Heart left ventricle (tissue), 13 donors: ENCODE measurements at regions not wholly inside any gene's neighbourhood (a gene's known extent, or its start where the extent isn't known, plus 50 kb on each side); places are given as distances from the start of the nearest gene placed in this dataset.

Source experiments
- CTCF ChIP-seq, 12 donors: fragments of 200-600 bp; sonication (generic) in 4 of 12; IDR thresholded peaks; one replicate each; pipeline versions ENCODE4 v1.5.0 to v1.8.0; 2018 to 2022; ENCODE audit warnings: antibody characterized with exemption in 12 of 12, mild to moderate bottlenecking in 5 of 12
- POLR2A ChIP-seq, 2 donors: fragments of 450-650 bp; IDR thresholded peaks; one replicate each; pipeline ENCODE4 v1.6.1; 2017; ENCODE audit warnings: antibody characterized with exemption in 2 of 2, mild to moderate bottlenecking in 2 of 2, moderate library complexity in 2 of 2
- donor health status: ischemic (EF 13 %, LVEDD 7.1; RV severe dilation, severe dysfunction).
- donor health status: DM: no; HTN: yes; CAD: no.
- donor health status: DM: no; HTN: no; CAD: no.
- donor health status: ischemic (EF 25% LVEDD 6.9; RV normal size, moderate dysfunction).
- donor health status: ischemic (EF 25% LVEDD 5.7; RV mildly dilated, moderate dysfunction).
- donor health status: ischemic (EF 35%, LVEDD 5.7; RV mildly dilated, moderate dysfunction).
- donor health status: nonischemic (EF 11% LVEDD 7.7; RV severe dilation, severe dysfunction).
- donor health status: DM: yes; HTN: yes; CAD: no.
- donor health status: PGD.
- donor health status: ischemic (EF 29% LVEDD 5.4; RV normal size, mild dysfunction).
- donor health status: nonischemic (EF 23%, LVEDD 6.1; RV moderate dilation, normal function).

- TF ChIP-seq CTCF (IDR thresholded peaks at IDR 0.05), result no peak
- TF ChIP-seq POLR2A (IDR thresholded peaks at IDR 0.05), result no peak
Measured at GRCh38 chr14:53571641-53572328, 384.8 kb downstream of the BMP4 start.
